ENCODE measurements at regions not wholly inside any gene's neighbourhood (a gene's known extent, or its start where the extent isn't known, plus 50 kb on each side); places are given as distances from the start of the nearest gene placed in this dataset.

GRCh38 chr5:163869581-163869980, 364.2 kb downstream of the MAT2B start:
- Histone ChIP-seq H3K4me3 (replicated peaks in 1 of 3; ENCODE audit: insufficient read depth in 1 of 3, low read depth in 1 of 3, low read length in 3 of 3) (no peak overlapping the region), H3K4me2 (ENCODE audit: insufficient read depth, low read length) (no peak overlapping the region), H3K27ac (ENCODE audit: insufficient read depth, low read depth, low read length) (peak overlapping the region; percentile 16), H3K4me1 (ENCODE audit: control insufficient read depth, extremely low read depth, insufficient read depth, low read length) (peaks cover 43% of the 10 kb centered on the region), H3K9me1 (replicated peaks; ENCODE audit: control insufficient read depth, extremely low read depth, insufficient read depth, low read length) (no peaks in the 10 kb centered on the region), H3K9ac (replicated peaks; ENCODE audit: extremely low read depth, insufficient read depth, low read length) (no peak overlapping the region), H3K27me3 (ENCODE audit: control insufficient read depth in 2 of 2, insufficient read depth in 2 of 2, low read length in 2 of 2) (no peaks in the 10 kb centered on the region), H4K20me1 (replicated peaks; ENCODE audit: control insufficient read depth, extremely low read depth, insufficient read depth, low read length) (no peaks in the 10 kb centered on the region), H3K9me3 (replicated peaks; ENCODE audit: control insufficient read depth, insufficient read depth, low read length) (no peaks in the 10 kb centered on the region), H3K79me2 (ENCODE audit: control insufficient read depth, insufficient read depth, low read length) (no peaks in the 10 kb centered on the region), H3K36me3 (ENCODE audit: control insufficient read depth in 2 of 2, extremely low read depth in 1 of 2, insufficient read depth in 2 of 2, low read length in 2 of 2) (no peaks in the 10 kb centered on the region), H2AFZ (ENCODE audit: low read depth, low read length) (no peak overlapping the region)
- TF ChIP-seq MAX (IDR thresholded peaks at IDR 0.05; ENCODE audit: insufficient read depth, insufficient read length) (no peak), MYC (IDR thresholded peaks at IDR 0.05; ENCODE audit: low read depth, low read length) (no peak), JUN (IDR thresholded peaks at IDR 0.05; ENCODE audit: borderline replicate concordance, insufficient read depth, insufficient read length, low read depth) (no peak), GATA2 (IDR thresholded peaks at IDR 0.05; ENCODE audit: insufficient read depth, insufficient read length, low read depth, low read length) (no peak), CTCF (IDR thresholded peaks at IDR 0.05; ENCODE audit: extremely low read depth in 1 of 2, insufficient read depth in 1 of 2, low read depth in 1 of 2, low read length in 2 of 2) (no peak), POLR2AphosphoS5 (IDR thresholded peaks at IDR 0.05; ENCODE audit: insufficient read depth, low read depth, low read length) (no peak), FOS (IDR thresholded peaks at IDR 0.05; ENCODE audit: borderline replicate concordance, insufficient read depth, low read length) (no peak), POLR2A (IDR thresholded peaks at IDR 0.05; ENCODE audit: low read depth, low read length) (no peak), EZH2 (IDR thresholded peaks at IDR 0.05; ENCODE audit: borderline replicate concordance, low read depth, low read length, severe bottlenecking) (no peak)
- intact Hi-C loops (cut with micrococcal nuclease) (no loop called here), dilution Hi-C loops (cut with MboI; ENCODE audit: extremely low pct_ligation_motif_present, low sequenced_read_pairs) (loop anchor here (10.0 to 25.0 kb wide), 2 partner anchors 107 to 165 kb away; no protein-coding TSS in a partner anchor)
- POLR2A ChIA-PET, result no interaction called here
- no peak for FAIRE-seq
- CTCF ChIA-PET, result no interaction called here
- no peak for DNase-seq (ENCODE audit: low read depth, low spot score)
- no TSS peak for BruUV-seq (replicated peaks)

Measured in endothelial cell of umbilical vein (primary cell).